GM18498 (cell line): ENCODE measurements at regions not wholly inside any gene's neighbourhood (a gene's known extent, or its start where the extent isn't known, plus 50 kb on each side); places are given as distances from the start of the nearest gene placed in this dataset.
A peak's percentile ranks its signal among the peaks of the same experiment; 100 is the strongest.

Experiments
- ATAC-seq: cut with Tn5 transposase; IDR thresholded peaks from one replicate; pipeline ENCODE4 v1.9.1; 2021; ENCODE audit warnings: mild to moderate bottlenecking, moderate library complexity; ENCODE audit not compliant: unreplicated experiment

- ATAC-seq, result no peak
These were observed 191.6 kb upstream of the ANKRD50 start for GRCh38 chr4:124903995-124904722.

GRCh38 chr4:124902001-124902515, 189.5 kb upstream of the ANKRD50 start:
- no peak for ATAC-seq

GRCh38 chr4:124899997-124900396, 187.5 kb upstream of the ANKRD50 start:
- ATAC-seq, result no peak

- ATAC-seq, result no peak
These were observed 178.0 kb upstream of the ANKRD50 start for GRCh38 chr4:124890522-124890921.

GRCh38 chr4:124887739-124888138, 175.2 kb upstream of the ANKRD50 start:
- ATAC-seq, result no peak

GRCh38 chr4:124884316-124884715, 171.8 kb upstream of the ANKRD50 start:
- ATAC-seq, result no peak

- no peak for ATAC-seq
These were observed 171.1 kb upstream of the ANKRD50 start for GRCh38 chr4:124883632-124884031.

GRCh38 chr4:124879195-124879594, 166.7 kb upstream of the ANKRD50 start:
- ATAC-seq, result no peak

- ATAC-seq, result no peak
These were observed 161.6 kb upstream of the ANKRD50 start for GRCh38 chr4:124874172-124874450.

GRCh38 chr4:124873361-124874171, 161.0 kb upstream of the ANKRD50 start:
- ATAC-seq, result no peak

GRCh38 chr4:124872659-124873058, 160.1 kb upstream of the ANKRD50 start:
- no peak for ATAC-seq

- no peak for ATAC-seq
These were observed 157.5 kb upstream of the ANKRD50 start for GRCh38 chr4:124869961-124870495.

- ATAC-seq, result no peak
These were observed 156.0 kb upstream of the ANKRD50 start for GRCh38 chr4:124868495-124868894.

- ATAC-seq, result no peak
These were observed 155.0 kb upstream of the ANKRD50 start for GRCh38 chr4:124867536-124867935.

GRCh38 chr4:124866301-124866700, 153.8 kb upstream of the ANKRD50 start:
- ATAC-seq, result no peak

GRCh38 chr4:124863040-124863545, 150.6 kb upstream of the ANKRD50 start:
- ATAC-seq, result no peak

GRCh38 chr4:124862261-124862660, 149.7 kb upstream of the ANKRD50 start:
- no peak for ATAC-seq

GRCh38 chr4:124861761-124862160, 149.2 kb upstream of the ANKRD50 start:
- ATAC-seq, result no peak

- ATAC-seq, result peak; percentile 88
These were observed 142.4 kb upstream of the ANKRD50 start for GRCh38 chr4:124854968-124855367.

GRCh38 chr4:124851741-124852140, 139.2 kb upstream of the ANKRD50 start:
- no peak for ATAC-seq

- no peak for ATAC-seq
These were observed 133.8 kb upstream of the ANKRD50 start for GRCh38 chr4:124846306-124846705.
